Neutrophil (primary cell): ENCODE measurements at regions not wholly inside any gene's neighbourhood (a gene's known extent, or its start where the extent isn't known, plus 50 kb on each side); places are given as distances from the start of the nearest gene placed in this dataset.

ENCODE experiments used
- H3K27ac ChIP-seq: fragments of 200-600 bp; sonication (generic); 2 replicates; pipeline ENCODE4 v1.5.1; 2016; ENCODE audit warnings: mild to moderate bottlenecking, moderate library complexity
- H3K27me3 ChIP-seq: fragments of 200-600 bp; sonication (generic); 2 replicates; pipeline ENCODE4 v1.6.0; 2016; ENCODE audit warnings: mild to moderate bottlenecking
- H3K36me3 ChIP-seq: fragments of 200-600 bp; sonication (generic); 2 replicates; pipeline ENCODE4 v1.5.1; 2017
- H3K4me1 ChIP-seq, 2 experiments: fragments of 200-600 bp in 1 of 2; sonication (generic) in 1 of 2; 1 replicate in 1 of 2; 2 replicates in 1 of 2; pipeline versions ENCODE4 v1.5.1 to v1.6.1; 2013 to 2016; ENCODE audit warnings: low read depth in 1 of 2, low read length in 1 of 2, mild to moderate bottlenecking in 1 of 2, moderate library complexity in 1 of 2; ENCODE audit not compliant: control insufficient read depth in 1 of 2, insufficient read depth in 1 of 2
- H3K4me3 ChIP-seq, 2 experiments: fragments of 200-600 bp in 1 of 2; sonication (generic) in 1 of 2; 1 replicate in 1 of 2; 2 replicates in 1 of 2; pipeline ENCODE4 v1.5.1; 2013 to 2016; ENCODE audit warnings: low read depth in 1 of 2, low read length in 1 of 2, mild to moderate bottlenecking in 1 of 2, moderate library complexity in 1 of 2
- H3K9me3 ChIP-seq: fragments of 200-600 bp; sonication (generic); 2 replicates; pipeline ENCODE4 v1.5.1; 2016
- TF ChIP-seq, protein P1 (sequence below): fragments of 200-600 bp; sonication (generic); IDR thresholded peaks from 2 replicates; pipeline ENCODE4 v1.5.1; 2016; ENCODE audit warnings: antibody characterized with exemption

DNA sequence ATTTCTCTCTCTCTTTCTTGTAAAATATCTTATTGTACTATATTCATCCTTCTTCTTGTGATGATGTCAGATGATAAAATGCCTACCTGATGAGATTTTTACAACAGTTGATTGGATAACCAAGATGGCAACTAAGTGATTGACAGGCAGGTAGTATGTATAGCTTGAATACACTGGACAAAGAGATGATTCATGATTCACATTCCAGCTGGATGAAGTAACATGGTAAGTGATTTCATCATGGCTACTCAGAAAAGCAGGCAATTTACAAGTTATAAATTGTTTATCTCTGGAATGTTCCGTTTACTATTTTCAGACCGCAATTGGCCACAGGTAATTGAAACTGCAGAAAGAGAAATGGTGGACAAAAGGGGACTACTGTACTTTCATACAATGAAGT, 1471.7 kb upstream of the C9orf72 start:
- Histone ChIP-seq H3K4me1 (no peaks in the 10 kb centered on the region), H3K9me3 (no peaks in the 10 kb centered on the region), H3K27me3 (no peaks in the 10 kb centered on the region), H3K4me3 (no peak overlapping the region), H3K27ac (no peak overlapping the region), H3K36me3 (no peaks in the 10 kb centered on the region)
- TF ChIP-seq, protein P1, sequence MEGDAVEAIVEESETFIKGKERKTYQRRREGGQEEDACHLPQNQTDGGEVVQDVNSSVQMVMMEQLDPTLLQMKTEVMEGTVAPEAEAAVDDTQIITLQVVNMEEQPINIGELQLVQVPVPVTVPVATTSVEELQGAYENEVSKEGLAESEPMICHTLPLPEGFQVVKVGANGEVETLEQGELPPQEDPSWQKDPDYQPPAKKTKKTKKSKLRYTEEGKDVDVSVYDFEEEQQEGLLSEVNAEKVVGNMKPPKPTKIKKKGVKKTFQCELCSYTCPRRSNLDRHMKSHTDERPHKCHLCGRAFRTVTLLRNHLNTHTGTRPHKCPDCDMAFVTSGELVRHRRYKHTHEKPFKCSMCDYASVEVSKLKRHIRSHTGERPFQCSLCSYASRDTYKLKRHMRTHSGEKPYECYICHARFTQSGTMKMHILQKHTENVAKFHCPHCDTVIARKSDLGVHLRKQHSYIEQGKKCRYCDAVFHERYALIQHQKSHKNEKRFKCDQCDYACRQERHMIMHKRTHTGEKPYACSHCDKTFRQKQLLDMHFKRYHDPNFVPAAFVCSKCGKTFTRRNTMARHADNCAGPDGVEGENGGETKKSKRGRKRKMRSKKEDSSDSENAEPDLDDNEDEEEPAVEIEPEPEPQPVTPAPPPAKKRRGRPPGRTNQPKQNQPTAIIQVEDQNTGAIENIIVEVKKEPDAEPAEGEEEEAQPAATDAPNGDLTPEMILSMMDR, result no peak

DNA sequence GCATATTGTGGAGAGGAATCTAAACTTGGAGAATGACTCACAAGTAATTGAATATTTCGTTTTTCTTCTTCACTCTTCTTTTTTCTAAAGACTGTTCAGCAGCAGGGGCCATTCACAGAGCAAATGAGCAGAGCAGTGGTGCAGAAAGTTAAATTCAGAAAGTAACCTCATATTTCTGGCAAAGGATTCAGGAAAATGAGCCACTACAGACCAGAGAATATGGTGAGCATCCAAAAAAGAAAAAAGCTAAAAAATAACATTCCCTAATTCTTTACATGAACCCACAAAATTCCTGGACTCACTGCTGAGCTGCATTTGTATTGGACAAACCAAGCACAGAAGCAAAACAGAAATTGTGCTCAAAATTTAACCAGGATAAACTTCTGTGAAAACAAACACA, 1486.8 kb upstream of the C9orf72 start:
- Histone ChIP-seq H3K36me3 (no peaks in the 10 kb centered on the region), H3K4me1 (no peaks in the 10 kb centered on the region), H3K4me3 (no peak overlapping the region), H3K27me3 (no peaks in the 10 kb centered on the region), H3K27ac (no peak overlapping the region), H3K9me3 (no peaks in the 10 kb centered on the region)
- TF ChIP-seq, protein P1, result no peak

DNA sequence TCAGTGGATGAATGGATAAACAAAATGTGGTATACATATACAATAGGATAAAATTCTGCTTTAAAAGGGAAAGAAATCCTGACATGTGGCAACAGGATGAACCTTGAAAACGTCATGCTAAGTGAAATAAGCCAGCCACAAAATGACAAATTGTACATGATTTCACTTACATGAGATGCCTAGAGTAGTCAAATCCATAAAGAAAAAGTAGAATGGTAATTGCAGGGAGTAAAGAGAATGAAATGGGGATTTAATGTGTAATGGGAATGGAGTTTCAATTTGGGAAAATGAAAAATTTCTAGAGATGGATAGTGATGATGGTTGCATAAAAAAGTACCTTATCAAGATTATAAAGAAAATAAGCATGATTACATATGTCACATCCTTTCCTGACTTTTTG, 1489.2 kb upstream of the C9orf72 start:
- TF ChIP-seq, protein P1, result no peak
- Histone ChIP-seq H3K9me3 (no peaks in the 10 kb centered on the region), H3K27me3 (no peaks in the 10 kb centered on the region), H3K36me3 (no peaks in the 10 kb centered on the region), H3K27ac (no peak overlapping the region), H3K4me3 (no peak overlapping the region), H3K4me1 (no peaks in the 10 kb centered on the region)

DNA sequence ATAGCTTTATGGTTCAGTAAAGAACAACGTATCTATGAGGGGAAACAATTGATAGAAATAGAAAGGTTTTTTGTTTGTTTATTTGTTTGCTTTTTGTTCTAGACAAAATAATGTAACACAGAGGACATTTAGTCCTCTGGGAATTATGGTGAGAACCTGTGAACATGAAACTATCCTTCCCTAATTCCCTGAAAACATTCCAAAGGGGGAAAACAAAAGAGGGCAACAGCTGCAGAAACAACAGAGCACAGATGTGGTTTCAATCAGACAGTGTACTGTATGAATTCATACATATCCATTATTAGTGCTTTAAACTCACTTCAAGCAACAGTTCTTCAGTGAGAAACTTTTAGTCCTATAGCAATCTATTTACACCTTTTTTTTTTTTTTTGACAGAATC, 1489.8 kb upstream of the C9orf72 start:
- Histone ChIP-seq H3K27ac (no peak overlapping the region), H3K27me3 (no peaks in the 10 kb centered on the region), H3K4me3 (no peak overlapping the region), H3K4me1 (no peaks in the 10 kb centered on the region), H3K9me3 (no peaks in the 10 kb centered on the region), H3K36me3 (no peaks in the 10 kb centered on the region)
- TF ChIP-seq, protein P1, result no peak

DNA sequence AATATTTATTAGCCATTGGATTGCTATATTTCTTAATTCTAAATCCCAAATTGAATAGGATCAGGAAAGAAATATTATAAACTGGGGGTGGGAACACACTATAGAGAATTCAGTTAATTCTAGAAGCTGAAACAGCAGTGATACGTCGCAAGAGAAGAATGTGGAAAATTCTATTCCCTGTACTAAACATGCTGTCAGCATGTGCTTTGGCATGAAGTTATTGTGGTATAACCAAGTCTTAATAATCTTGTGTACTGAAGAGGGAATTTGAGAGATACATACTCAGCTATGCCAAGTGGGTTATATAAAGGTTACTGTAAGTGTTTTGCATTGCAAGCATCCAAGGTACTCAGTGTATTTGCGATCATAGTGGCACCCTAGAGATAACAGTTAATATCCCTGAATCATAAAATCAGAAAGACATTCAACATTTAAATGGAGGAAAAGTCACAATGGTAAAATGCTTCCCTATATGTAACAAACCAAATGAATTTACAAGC, 1492.9 kb upstream of the C9orf72 start:
- Histone ChIP-seq H3K4me1 (no peaks in the 10 kb centered on the region), H3K36me3 (no peaks in the 10 kb centered on the region), H3K4me3 (no peak overlapping the region), H3K27ac (no peak overlapping the region), H3K27me3 (no peaks in the 10 kb centered on the region), H3K9me3 (no peaks in the 10 kb centered on the region)
- TF ChIP-seq, protein P1, result no peak

DNA sequence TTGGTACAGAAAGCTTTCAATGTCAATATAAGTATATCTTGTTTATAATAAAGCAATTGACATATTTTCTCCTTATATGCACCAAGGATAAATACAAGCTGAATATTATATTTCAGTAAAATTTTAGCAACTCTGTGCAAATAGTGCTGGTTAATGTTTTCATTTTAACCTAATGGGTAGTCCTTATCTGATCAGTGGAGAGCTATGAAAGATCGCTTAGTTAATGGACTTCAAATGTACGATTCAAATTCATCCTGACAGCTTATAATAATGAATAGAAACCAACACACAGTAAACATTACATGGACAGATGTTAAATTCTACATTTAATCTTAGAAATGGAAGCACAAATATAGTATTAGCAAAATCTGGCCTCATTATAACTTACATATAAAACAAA, 1495.2 kb upstream of the C9orf72 start:
- H3K4me1 ChIP-seq, result no peaks in the 10 kb centered on the region
- no peaks in the 10 kb centered on the region for H3K9me3 ChIP-seq
- H3K27ac ChIP-seq, result no peak overlapping the region
- H3K4me3 ChIP-seq, result no peak overlapping the region
- no peaks in the 10 kb centered on the region for H3K36me3 ChIP-seq
- TF ChIP-seq, protein P1, result no peak
- no peaks in the 10 kb centered on the region for H3K27me3 ChIP-seq
